Breast epithelium (tissue), 3 donors: ENCODE measurements at regions not wholly inside any gene's neighbourhood (a gene's known extent, or its start where the extent isn't known, plus 50 kb on each side); places are given as distances from the start of the nearest gene placed in this dataset.

Experiments used
- CTCF ChIP-seq, 3 donors: fragments of 450-650 bp; IDR thresholded peaks; one replicate each; pipeline ENCODE4 v1.5.1; 2016 to 2017; ENCODE audit warnings: antibody characterized with exemption in 3 of 3, mild to moderate bottlenecking in 3 of 3, moderate library complexity in 3 of 3
- POLR2A ChIP-seq: fragments of 450-650 bp; IDR thresholded peaks from one replicate; pipeline ENCODE4 v1.6.1; 2016; ENCODE audit warnings: antibody characterized with exemption, mild to moderate bottlenecking, moderate library complexity

- TF ChIP-seq CTCF (IDR thresholded peaks at IDR 0.05) (no peak), POLR2A (no peak)
Observed at GRCh38 chr6:5865506-5866031, 141.2 kb downstream of the NRN1 start.
